ENCODE measurements at regions not wholly inside any gene's neighbourhood (a gene's known extent, or its start where the extent isn't known, plus 50 kb on each side); places are given as distances from the start of the nearest gene placed in this dataset.
"Not testable (repeated sequence)": the region's sequence is repeated elsewhere in the genome, so short reads cannot be mapped to it uniquely, and the experiment has no call there.

DNA sequence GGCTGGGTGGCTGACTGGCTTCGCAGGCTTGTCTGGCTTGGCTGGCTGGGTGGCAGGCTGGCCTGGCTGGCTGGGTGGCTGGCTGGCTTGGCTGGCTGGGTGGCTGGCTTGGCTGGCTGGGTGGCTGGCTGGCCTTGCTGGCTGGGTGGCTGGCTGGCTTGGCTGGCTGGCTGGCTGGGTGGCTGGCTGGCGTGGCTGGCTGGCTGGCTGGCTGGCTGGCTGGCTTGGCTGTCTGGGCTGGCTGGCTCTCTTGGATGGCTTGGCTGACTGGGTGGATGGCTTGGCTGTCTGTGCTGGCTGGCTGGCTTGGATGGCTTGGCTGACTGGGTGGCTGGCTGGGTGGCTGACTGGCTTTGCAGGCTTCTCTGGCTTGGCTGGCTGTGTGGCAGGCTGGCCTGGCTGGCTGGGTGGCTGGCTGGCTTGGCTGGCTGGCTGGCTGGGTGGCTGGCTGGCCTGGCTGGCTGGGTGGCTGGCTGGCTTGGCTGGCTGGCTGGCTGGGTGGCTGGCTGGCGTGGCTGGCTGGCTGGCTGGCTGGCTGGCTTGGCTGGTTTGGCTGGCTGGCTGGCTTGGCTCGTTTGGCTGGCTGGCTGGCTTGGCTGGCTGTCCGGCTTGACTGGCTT, 2808.1 kb downstream of the RPIA start:
- H2AFZ ChIP-seq (ENCODE audit: control insufficient read depth, low read length); H3K4me3 ChIP-seq (ENCODE audit: control insufficient read depth in 2 of 3, extremely low read depth in 1 of 3, insufficient read depth in 2 of 3, low read depth in 1 of 3, low read length in 3 of 3); H3K9ac ChIP-seq (ENCODE audit: control insufficient read depth, extremely low read depth, insufficient read depth, low read length); H3K4me1 ChIP-seq (ENCODE audit: control insufficient read depth, extremely low read depth, insufficient read depth, low read length); dilution Hi-C loops (cut with MboI; ENCODE audit: extremely low pct_ligation_motif_present, low sequenced_read_pairs); H3K9me3 ChIP-seq (ENCODE audit: control insufficient read depth, low read depth, low read length); H3K27ac ChIP-seq (ENCODE audit: control insufficient read depth, insufficient read depth, low read length); H4K20me1 ChIP-seq (ENCODE audit: control insufficient read depth, extremely low read depth, insufficient read depth, low read length); H3K4me2 ChIP-seq (ENCODE audit: control insufficient read depth, extremely low read depth, insufficient read depth, low read depth, low read length); DNase-seq (ENCODE audit: low read depth, low spot score); H3K27me3 ChIP-seq (ENCODE audit: control insufficient read depth, extremely low read depth, insufficient read depth, low read length); H3K36me3 ChIP-seq (ENCODE audit: control insufficient read depth in 2 of 2, extremely low read depth in 1 of 2, insufficient read depth in 2 of 2, low read length in 2 of 2); H3K79me2 ChIP-seq (ENCODE audit: control insufficient read depth, insufficient read depth, low read length); H3K9me1 ChIP-seq (ENCODE audit: control insufficient read depth, extremely low read depth, insufficient read depth, low read length); FAIRE-seq: not testable (repeated sequence)

DNA sequence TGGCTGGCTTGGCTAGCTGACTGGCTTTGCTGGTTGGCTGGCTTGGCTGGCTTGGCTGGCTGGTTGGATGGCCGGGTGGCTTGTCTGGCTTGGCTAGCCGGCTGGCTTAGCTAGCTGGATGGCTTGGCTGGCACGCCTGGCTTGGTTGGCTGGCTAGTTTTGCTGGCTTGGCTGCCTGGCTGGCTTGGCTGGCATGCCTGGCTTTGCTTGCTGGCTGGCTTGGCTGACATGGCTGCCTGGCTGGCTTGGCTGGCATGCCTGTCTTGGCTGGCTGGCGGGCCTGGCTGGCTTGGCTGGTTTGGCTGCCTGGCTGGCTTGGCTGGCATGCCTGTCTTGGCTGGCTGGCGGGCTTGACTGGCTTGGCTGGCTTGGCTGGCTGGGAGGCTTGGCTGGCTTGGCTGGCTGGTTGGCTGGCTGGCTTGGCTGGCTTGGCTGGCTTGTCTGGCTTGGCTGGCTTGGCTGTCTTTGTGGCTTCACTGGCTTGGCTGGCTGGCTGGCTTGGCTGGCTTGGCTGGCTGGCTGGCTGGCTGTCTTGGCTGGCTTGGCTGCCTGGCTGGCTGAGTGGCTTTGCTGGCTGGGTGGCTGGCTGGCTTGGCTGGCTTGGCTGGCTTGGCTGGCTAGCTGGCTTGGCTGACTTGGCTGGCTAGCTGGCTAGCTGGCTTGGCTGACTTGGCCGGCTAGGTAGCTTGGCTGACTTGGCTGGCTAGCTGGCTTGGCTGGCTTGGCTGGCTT, 2808.9 kb downstream of the RPIA start:
- H3K4me3 ChIP-seq (ENCODE audit: control insufficient read depth in 2 of 3, extremely low read depth in 1 of 3, insufficient read depth in 2 of 3, low read depth in 1 of 3, low read length in 3 of 3); H3K27me3 ChIP-seq (ENCODE audit: control insufficient read depth, extremely low read depth, insufficient read depth, low read length); H3K27ac ChIP-seq (ENCODE audit: control insufficient read depth, insufficient read depth, low read length); H4K20me1 ChIP-seq (ENCODE audit: control insufficient read depth, extremely low read depth, insufficient read depth, low read length); H3K36me3 ChIP-seq (ENCODE audit: control insufficient read depth in 2 of 2, extremely low read depth in 1 of 2, insufficient read depth in 2 of 2, low read length in 2 of 2); H3K9ac ChIP-seq (ENCODE audit: control insufficient read depth, extremely low read depth, insufficient read depth, low read length); H3K9me1 ChIP-seq (ENCODE audit: control insufficient read depth, extremely low read depth, insufficient read depth, low read length); H2AFZ ChIP-seq (ENCODE audit: control insufficient read depth, low read length); H3K79me2 ChIP-seq (ENCODE audit: control insufficient read depth, insufficient read depth, low read length); dilution Hi-C loops (cut with MboI; ENCODE audit: extremely low pct_ligation_motif_present, low sequenced_read_pairs); DNase-seq (ENCODE audit: low read depth, low spot score); H3K9me3 ChIP-seq (ENCODE audit: control insufficient read depth, low read depth, low read length); H3K4me1 ChIP-seq (ENCODE audit: control insufficient read depth, extremely low read depth, insufficient read depth, low read length); H3K4me2 ChIP-seq (ENCODE audit: control insufficient read depth, extremely low read depth, insufficient read depth, low read depth, low read length); FAIRE-seq: not testable (repeated sequence)

DNA sequence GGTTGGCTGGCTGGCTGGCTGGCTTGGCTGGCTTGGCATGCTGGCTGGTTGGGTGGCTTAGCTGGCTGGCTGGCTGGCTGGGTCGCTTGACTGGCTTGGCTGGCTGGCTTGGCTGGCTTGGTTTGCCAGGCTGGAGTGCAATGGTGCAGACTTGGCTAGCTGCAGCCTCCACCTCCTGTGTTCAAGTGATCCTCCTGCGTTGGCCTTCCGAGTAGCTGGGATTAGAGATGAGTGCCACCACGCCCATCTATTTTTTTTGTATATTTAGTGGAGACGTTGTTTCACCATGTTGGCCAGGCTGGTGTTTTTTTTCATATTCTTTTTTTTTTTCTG, 2809.5 kb downstream of the RPIA start:
- H3K9ac ChIP-seq (ENCODE audit: control insufficient read depth, extremely low read depth, insufficient read depth, low read length); H3K4me1 ChIP-seq (ENCODE audit: control insufficient read depth, extremely low read depth, insufficient read depth, low read length); H3K79me2 ChIP-seq (ENCODE audit: control insufficient read depth, insufficient read depth, low read length); H4K20me1 ChIP-seq (ENCODE audit: control insufficient read depth, extremely low read depth, insufficient read depth, low read length); H3K27me3 ChIP-seq (ENCODE audit: control insufficient read depth, extremely low read depth, insufficient read depth, low read length); H3K4me2 ChIP-seq (ENCODE audit: control insufficient read depth, extremely low read depth, insufficient read depth, low read depth, low read length); FAIRE-seq; H3K9me1 ChIP-seq (ENCODE audit: control insufficient read depth, extremely low read depth, insufficient read depth, low read length); H3K9me3 ChIP-seq (ENCODE audit: control insufficient read depth, low read depth, low read length); dilution Hi-C loops (cut with MboI; ENCODE audit: extremely low pct_ligation_motif_present, low sequenced_read_pairs); DNase-seq (ENCODE audit: low read depth, low spot score); H2AFZ ChIP-seq (ENCODE audit: control insufficient read depth, low read length); H3K27ac ChIP-seq (ENCODE audit: control insufficient read depth, insufficient read depth, low read length); H3K36me3 ChIP-seq (ENCODE audit: control insufficient read depth in 2 of 2, extremely low read depth in 1 of 2, insufficient read depth in 2 of 2, low read length in 2 of 2); H3K4me3 ChIP-seq (ENCODE audit: control insufficient read depth in 2 of 3, extremely low read depth in 1 of 3, insufficient read depth in 2 of 3, low read depth in 1 of 3, low read length in 3 of 3): not testable (repeated sequence)

DNA sequence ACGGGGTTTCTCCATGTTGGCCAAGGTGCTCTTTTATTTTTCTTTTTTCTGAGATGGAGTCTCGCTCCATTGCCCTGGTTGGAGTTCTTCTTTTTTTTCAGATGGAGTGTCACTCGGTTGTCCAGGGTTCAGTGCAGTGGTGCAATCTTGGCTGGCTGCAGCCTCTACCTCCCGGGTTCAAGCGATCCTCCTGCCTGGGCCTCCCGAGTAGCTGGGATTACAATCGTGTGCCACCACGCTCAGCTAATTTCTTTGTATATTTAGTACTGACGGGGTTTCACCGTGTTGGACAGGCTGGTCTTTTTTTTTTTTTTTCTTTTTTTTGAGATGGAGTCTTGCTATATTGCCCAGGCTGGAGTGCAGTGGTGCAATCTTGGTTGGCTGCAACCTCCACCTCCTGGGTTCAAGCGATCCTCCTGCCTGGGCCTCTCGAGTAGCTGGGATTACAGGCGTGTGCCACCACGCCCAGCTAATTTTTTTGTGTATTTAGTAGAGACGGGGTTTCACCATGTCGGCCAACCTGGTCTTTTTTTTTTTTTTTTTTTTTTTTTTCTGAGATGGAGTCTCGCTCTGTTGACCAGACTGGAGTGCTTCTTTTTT, 2810.1 kb downstream of the RPIA start:
- H3K36me3 ChIP-seq (ENCODE audit: control insufficient read depth in 2 of 2, extremely low read depth in 1 of 2, insufficient read depth in 2 of 2, low read length in 2 of 2); H3K27me3 ChIP-seq (ENCODE audit: control insufficient read depth, extremely low read depth, insufficient read depth, low read length); H3K9ac ChIP-seq (ENCODE audit: control insufficient read depth, extremely low read depth, insufficient read depth, low read length); H3K4me2 ChIP-seq (ENCODE audit: control insufficient read depth, extremely low read depth, insufficient read depth, low read depth, low read length); DNase-seq (ENCODE audit: low read depth, low spot score); H3K27ac ChIP-seq (ENCODE audit: control insufficient read depth, insufficient read depth, low read length); H2AFZ ChIP-seq (ENCODE audit: control insufficient read depth, low read length); H3K79me2 ChIP-seq (ENCODE audit: control insufficient read depth, insufficient read depth, low read length); H3K4me3 ChIP-seq (ENCODE audit: control insufficient read depth in 2 of 3, extremely low read depth in 1 of 3, insufficient read depth in 2 of 3, low read depth in 1 of 3, low read length in 3 of 3); H4K20me1 ChIP-seq (ENCODE audit: control insufficient read depth, extremely low read depth, insufficient read depth, low read length); dilution Hi-C loops (cut with MboI; ENCODE audit: extremely low pct_ligation_motif_present, low sequenced_read_pairs); H3K9me3 ChIP-seq (ENCODE audit: control insufficient read depth, low read depth, low read length); H3K4me1 ChIP-seq (ENCODE audit: control insufficient read depth, extremely low read depth, insufficient read depth, low read length); FAIRE-seq; H3K9me1 ChIP-seq (ENCODE audit: control insufficient read depth, extremely low read depth, insufficient read depth, low read length): not testable (repeated sequence)

DNA sequence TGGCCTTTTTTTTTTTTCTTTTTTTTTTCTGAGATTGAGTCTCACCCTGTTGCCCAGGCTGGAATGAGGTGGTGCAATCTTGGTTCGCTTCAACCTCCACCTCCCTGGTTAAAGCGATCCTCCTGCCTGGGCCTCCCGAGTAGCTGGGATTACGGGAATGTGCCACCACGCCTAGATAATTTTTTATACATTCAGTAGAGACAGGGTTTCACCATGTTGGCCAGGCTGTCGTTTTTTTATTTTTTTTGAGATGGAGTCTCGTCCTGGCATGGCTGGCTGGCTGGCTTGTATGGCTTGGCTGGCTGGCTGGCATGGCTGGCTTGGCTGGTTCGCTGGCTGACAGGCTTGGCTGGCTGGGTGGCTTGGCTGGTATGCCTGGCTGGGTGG, 2812.1 kb downstream of the RPIA start:
- H3K36me3 ChIP-seq (ENCODE audit: control insufficient read depth in 2 of 2, extremely low read depth in 1 of 2, insufficient read depth in 2 of 2, low read length in 2 of 2); dilution Hi-C loops (cut with MboI; ENCODE audit: extremely low pct_ligation_motif_present, low sequenced_read_pairs); H3K9me3 ChIP-seq (ENCODE audit: control insufficient read depth, low read depth, low read length); H3K27me3 ChIP-seq (ENCODE audit: control insufficient read depth, extremely low read depth, insufficient read depth, low read length); H3K9me1 ChIP-seq (ENCODE audit: control insufficient read depth, extremely low read depth, insufficient read depth, low read length); DNase-seq (ENCODE audit: low read depth, low spot score); H2AFZ ChIP-seq (ENCODE audit: control insufficient read depth, low read length); H3K27ac ChIP-seq (ENCODE audit: control insufficient read depth, insufficient read depth, low read length); H3K79me2 ChIP-seq (ENCODE audit: control insufficient read depth, insufficient read depth, low read length); H4K20me1 ChIP-seq (ENCODE audit: control insufficient read depth, extremely low read depth, insufficient read depth, low read length); H3K9ac ChIP-seq (ENCODE audit: control insufficient read depth, extremely low read depth, insufficient read depth, low read length); H3K4me2 ChIP-seq (ENCODE audit: control insufficient read depth, extremely low read depth, insufficient read depth, low read depth, low read length); H3K4me3 ChIP-seq (ENCODE audit: control insufficient read depth in 2 of 3, extremely low read depth in 1 of 3, insufficient read depth in 2 of 3, low read depth in 1 of 3, low read length in 3 of 3); FAIRE-seq; H3K4me1 ChIP-seq (ENCODE audit: control insufficient read depth, extremely low read depth, insufficient read depth, low read length): not testable (repeated sequence)
